HepG2 (cell line): ENCODE measurements at regions not wholly inside any gene's neighbourhood (a gene's known extent, or its start where the extent isn't known, plus 50 kb on each side); places are given as distances from the start of the nearest gene placed in this dataset.

Experiments used
- BORCS8-MEF2B ChIP-seq: sonication (generic); formaldehyde crosslinking; IDR thresholded peaks from 2 replicates; pipeline ENCODE4 v1.8.0; 2022; ENCODE audit warnings: mild to moderate bottlenecking, missing genetic modification reagents
- FOXA3 ChIP-seq: IDR thresholded peaks from 2 replicates; pipeline ENCODE4 v1.6.1; 2016; ENCODE audit warnings: missing genetic modification reagents, missing compliant biosample characterization
- MBD4 ChIP-seq: IDR thresholded peaks from 2 replicates; pipeline ENCODE4 v1.6.1; 2012; ENCODE audit warnings: low read length, inconsistent platforms, borderline replicate concordance
- ZFP1 ChIP-seq: IDR thresholded peaks from 2 replicates; pipeline ENCODE4 v1.6.1; 2016
- ZNF225 ChIP-seq: sonication (generic); formaldehyde crosslinking; IDR thresholded peaks from 2 replicates; pipeline ENCODE4 v1.4.0; 2020; ENCODE audit warnings: mild to moderate bottlenecking, missing genetic modification reagents
- ZNF460 ChIP-seq: sonication (generic); formaldehyde crosslinking; IDR thresholded peaks from 2 replicates; pipeline ENCODE4 v1.5.1; 2020; ENCODE audit warnings: missing genetic modification reagents, mild to moderate bottlenecking, borderline replicate concordance
- TF ChIP-seq, protein P1 (sequence below): sonication (generic); formaldehyde crosslinking; IDR thresholded peaks from one replicate; pipeline ENCODE4 v1.5.1; 2020; ENCODE audit warnings: mild to moderate bottlenecking, missing genetic modification reagents; ENCODE audit errors: not compliant biosample characterization
- TF ChIP-seq, protein P2 (sequence below): sonication (generic); formaldehyde crosslinking; IDR thresholded peaks from 2 replicates; pipeline ENCODE4 v1.5.1; 2020; ENCODE audit warnings: mild to moderate bottlenecking, missing genetic modification reagents, borderline replicate concordance
- TF ChIP-seq, protein P3 (sequence below): IDR thresholded peaks from 2 replicates; pipeline ENCODE4 v1.6.1; 2016

DNA sequence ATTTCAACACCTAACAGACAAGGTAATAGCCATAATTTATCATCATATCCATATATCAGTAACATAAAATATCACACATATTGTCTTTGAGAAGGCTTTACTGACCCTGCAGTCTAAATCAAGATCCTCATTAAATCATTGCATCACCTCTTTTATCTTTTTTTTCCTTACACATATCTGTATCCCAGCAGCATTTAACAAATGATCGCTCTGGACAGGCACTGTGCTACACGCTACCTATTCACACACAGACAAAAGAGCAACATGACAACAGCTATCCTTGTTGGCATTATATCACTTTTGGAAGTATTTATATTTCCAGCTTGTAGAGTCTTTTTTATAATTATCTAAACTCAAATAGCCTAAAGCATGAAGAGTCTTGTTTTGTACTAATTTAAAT lies 73.3 kb upstream of the NBEA start (continued):
- TF ChIP-seq, protein P1, sequence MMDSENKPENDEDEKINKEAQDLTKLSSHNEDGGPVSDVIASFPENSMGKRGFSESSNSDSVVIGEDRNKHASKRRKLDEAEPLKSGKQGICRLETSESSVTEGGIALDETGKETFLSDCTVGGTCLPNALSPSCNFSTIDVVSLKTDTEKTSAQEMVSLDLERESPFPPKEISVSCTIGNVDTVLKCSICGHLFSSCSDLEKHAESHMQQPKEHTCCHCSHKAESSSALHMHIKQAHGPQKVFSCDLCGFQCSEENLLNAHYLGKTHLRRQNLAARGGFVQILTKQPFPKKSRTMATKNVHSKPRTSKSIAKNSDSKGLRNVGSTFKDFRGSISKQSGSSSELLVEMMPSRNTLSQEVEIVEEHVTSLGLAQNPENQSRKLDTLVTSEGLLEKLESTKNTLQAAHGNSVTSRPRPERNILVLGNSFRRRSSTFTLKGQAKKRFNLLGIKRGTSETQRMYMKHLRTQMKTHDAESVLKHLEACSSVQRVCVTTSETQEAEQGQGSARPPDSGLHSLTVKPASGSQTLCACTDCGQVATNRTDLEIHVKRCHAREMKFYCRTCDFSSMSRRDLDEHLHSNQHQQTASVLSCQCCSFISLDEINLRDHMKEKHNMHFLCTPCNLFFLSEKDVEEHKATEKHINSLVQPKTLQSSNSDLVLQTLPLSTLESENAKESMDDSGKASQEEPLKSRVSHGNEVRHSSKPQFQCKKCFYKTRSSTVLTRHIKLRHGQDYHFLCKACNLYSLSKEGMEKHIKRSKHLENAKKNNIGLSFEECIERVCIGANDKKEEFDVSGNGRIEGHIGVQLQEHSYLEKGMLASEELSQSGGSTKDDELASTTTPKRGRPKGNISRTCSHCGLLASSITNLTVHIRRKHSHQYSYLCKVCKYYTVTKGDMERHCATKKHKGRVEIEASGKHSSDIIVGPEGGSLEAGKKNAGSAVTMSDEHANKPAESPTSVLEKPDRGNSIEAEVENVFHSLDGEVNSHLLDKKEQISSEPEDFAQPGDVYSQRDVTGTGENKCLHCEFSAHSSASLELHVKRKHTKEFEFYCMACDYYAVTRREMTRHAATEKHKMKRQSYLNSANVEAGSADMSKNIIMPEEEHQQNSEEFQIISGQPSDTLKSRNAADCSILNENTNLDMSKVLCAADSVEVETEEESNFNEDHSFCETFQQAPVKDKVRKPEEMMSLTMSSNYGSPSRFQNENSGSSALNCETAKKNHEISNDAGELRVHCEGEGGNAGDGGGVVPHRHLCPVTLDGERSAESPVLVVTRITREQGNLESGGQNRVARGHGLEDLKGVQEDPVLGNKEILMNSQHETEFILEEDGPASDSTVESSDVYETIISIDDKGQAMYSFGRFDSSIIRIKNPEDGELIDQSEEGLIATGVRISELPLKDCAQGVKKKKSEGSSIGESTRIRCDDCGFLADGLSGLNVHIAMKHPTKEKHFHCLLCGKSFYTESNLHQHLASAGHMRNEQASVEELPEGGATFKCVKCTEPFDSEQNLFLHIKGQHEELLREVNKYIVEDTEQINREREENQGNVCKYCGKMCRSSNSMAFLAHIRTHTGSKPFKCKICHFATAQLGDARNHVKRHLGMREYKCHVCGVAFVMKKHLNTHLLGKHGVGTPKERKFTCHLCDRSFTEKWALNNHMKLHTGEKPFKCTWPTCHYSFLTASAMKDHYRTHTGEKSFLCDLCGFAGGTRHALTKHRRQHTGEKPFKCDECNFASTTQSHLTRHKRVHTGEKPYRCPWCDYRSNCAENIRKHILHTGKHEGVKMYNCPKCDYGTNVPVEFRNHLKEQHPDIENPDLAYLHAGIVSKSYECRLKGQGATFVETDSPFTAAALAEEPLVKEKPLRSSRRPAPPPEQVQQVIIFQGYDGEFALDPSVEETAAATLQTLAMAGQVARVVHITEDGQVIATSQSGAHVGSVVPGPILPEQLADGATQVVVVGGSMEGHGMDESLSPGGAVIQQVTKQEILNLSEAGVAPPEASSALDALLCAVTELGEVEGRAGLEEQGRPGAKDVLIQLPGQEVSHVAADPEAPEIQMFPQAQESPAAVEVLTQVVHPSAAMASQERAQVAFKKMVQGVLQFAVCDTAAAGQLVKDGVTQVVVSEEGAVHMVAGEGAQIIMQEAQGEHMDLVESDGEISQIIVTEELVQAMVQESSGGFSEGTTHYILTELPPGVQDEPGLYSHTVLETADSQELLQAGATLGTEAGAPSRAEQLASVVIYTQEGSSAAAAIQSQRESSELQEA = no peak
- no peak for TF ChIP-seq ZFP1
- TF ChIP-seq, protein P2, sequence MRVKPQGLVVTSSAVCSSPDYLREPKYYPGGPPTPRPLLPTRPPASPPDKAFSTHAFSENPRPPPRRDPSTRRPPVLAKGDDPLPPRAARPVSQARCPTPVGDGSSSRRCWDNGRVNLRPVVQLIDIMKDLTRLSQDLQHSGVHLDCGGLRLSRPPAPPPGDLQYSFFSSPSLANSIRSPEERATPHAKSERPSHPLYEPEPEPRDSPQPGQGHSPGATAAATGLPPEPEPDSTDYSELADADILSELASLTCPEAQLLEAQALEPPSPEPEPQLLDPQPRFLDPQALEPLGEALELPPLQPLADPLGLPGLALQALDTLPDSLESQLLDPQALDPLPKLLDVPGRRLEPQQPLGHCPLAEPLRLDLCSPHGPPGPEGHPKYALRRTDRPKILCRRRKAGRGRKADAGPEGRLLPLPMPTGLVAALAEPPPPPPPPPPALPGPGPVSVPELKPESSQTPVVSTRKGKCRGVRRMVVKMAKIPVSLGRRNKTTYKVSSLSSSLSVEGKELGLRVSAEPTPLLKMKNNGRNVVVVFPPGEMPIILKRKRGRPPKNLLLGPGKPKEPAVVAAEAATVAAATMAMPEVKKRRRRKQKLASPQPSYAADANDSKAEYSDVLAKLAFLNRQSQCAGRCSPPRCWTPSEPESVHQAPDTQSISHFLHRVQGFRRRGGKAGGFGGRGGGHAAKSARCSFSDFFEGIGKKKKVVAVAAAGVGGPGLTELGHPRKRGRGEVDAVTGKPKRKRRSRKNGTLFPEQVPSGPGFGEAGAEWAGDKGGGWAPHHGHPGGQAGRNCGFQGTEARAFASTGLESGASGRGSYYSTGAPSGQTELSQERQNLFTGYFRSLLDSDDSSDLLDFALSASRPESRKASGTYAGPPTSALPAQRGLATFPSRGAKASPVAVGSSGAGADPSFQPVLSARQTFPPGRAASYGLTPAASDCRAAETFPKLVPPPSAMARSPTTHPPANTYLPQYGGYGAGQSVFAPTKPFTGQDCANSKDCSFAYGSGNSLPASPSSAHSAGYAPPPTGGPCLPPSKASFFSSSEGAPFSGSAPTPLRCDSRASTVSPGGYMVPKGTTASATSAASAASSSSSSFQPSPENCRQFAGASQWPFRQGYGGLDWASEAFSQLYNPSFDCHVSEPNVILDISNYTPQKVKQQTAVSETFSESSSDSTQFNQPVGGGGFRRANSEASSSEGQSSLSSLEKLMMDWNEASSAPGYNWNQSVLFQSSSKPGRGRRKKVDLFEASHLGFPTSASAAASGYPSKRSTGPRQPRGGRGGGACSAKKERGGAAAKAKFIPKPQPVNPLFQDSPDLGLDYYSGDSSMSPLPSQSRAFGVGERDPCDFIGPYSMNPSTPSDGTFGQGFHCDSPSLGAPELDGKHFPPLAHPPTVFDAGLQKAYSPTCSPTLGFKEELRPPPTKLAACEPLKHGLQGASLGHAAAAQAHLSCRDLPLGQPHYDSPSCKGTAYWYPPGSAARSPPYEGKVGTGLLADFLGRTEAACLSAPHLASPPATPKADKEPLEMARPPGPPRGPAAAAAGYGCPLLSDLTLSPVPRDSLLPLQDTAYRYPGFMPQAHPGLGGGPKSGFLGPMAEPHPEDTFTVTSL = no peak
- TF ChIP-seq ZNF460 = no peak
- no peak for TF ChIP-seq FOXA3 (CRISPR knock-in tag)
- no peak for TF ChIP-seq ZNF225 (CRISPR knock-in tag)
- no peak for TF ChIP-seq MBD4
- TF ChIP-seq, protein P3, sequence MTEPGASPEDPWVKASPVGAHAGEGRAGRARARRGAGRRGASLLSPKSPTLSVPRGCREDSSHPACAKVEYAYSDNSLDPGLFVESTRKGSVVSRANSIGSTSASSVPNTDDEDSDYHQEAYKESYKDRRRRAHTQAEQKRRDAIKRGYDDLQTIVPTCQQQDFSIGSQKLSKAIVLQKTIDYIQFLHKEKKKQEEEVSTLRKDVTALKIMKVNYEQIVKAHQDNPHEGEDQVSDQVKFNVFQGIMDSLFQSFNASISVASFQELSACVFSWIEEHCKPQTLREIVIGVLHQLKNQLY (CRISPR knock-in tag) = no peak
- TF ChIP-seq BORCS8-MEF2B (CRISPR knock-in tag) = no peak
